ENCODE measurements at regions not wholly inside any gene's neighbourhood (a gene's known extent, or its start where the extent isn't known, plus 50 kb on each side); places are given as distances from the start of the nearest gene placed in this dataset.

DNA sequence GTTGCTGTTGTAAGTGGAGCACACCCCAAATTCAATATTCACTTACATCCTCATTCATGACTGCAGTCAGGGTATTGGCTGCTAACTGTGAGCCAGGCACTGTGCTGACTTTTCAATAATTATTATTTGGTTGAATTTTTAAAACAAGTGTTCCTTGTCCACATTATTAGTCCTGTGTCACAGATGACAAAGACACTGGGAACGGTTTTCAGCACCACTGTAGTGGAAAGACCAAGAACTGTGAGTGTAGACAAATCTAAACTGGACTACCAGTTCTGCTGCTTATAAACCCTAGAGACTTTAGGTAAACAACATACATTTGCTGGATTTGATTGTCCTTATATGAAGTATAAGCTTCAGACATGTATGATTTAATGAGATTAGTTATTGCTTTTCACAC, 197.7 kb upstream of the ROBO2 start (continued):
- TF ChIP-seq RAD21 (IDR thresholded peaks at IDR 0.05 in 1 of 2, conservative IDR thresholded peaks at IDR 0.05 in 1 of 2; ENCODE audit: low read depth in 2 of 2, low read length in 2 of 2), result no peak
- TF ChIP-seq PHF8 (conservative IDR thresholded peaks at IDR 0.05; ENCODE audit: low read depth, low read length), result no peak

Measured in H1 (cell line).